Fibroblast of villous mesenchyme (primary cell): ENCODE measurements at regions not wholly inside any gene's neighbourhood (a gene's known extent, or its start where the extent isn't known, plus 50 kb on each side); places are given as distances from the start of the nearest gene placed in this dataset.

Experiments used
- DNase-seq: peaks from one replicate; pipeline ENCODE4 v3.0.0-alpha.2; 2010; ENCODE audit warnings: low read depth
- H3K4me3 ChIP-seq: 2 replicates; pipeline ENCODE4 v1.5.1; 2011; ENCODE audit warnings: low read depth, mild to moderate bottlenecking, low read length
- TF ChIP-seq, protein P1 (sequence below): IDR thresholded peaks from 2 replicates; pipeline ENCODE4 v1.5.1; 2012; ENCODE audit warnings: low read depth, mild to moderate bottlenecking, low read length; ENCODE audit not compliant: insufficient read depth

DNA sequence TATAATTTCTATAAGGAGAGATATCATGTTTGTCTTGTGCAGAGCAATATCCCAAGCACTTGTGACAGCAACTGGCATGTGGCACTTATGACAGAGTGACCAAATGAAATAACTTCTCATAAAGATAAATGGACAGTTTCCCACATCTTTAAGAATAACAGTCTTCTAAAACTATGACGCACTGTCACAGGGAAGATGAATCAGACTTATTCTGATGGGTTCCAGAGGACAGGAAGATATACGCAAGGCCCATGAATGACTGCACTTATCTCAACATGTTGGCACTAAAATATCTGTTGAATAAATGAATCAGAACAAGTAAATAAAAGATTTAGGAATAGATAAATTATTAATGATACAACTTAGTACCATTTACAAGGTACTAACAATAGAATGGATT, 465.8 kb upstream of the SYT1 start:
- DNase-seq, result no peak
- TF ChIP-seq, protein P1, sequence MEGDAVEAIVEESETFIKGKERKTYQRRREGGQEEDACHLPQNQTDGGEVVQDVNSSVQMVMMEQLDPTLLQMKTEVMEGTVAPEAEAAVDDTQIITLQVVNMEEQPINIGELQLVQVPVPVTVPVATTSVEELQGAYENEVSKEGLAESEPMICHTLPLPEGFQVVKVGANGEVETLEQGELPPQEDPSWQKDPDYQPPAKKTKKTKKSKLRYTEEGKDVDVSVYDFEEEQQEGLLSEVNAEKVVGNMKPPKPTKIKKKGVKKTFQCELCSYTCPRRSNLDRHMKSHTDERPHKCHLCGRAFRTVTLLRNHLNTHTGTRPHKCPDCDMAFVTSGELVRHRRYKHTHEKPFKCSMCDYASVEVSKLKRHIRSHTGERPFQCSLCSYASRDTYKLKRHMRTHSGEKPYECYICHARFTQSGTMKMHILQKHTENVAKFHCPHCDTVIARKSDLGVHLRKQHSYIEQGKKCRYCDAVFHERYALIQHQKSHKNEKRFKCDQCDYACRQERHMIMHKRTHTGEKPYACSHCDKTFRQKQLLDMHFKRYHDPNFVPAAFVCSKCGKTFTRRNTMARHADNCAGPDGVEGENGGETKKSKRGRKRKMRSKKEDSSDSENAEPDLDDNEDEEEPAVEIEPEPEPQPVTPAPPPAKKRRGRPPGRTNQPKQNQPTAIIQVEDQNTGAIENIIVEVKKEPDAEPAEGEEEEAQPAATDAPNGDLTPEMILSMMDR, result no peak
- H3K4me3 ChIP-seq, result no peak overlapping the region

DNA sequence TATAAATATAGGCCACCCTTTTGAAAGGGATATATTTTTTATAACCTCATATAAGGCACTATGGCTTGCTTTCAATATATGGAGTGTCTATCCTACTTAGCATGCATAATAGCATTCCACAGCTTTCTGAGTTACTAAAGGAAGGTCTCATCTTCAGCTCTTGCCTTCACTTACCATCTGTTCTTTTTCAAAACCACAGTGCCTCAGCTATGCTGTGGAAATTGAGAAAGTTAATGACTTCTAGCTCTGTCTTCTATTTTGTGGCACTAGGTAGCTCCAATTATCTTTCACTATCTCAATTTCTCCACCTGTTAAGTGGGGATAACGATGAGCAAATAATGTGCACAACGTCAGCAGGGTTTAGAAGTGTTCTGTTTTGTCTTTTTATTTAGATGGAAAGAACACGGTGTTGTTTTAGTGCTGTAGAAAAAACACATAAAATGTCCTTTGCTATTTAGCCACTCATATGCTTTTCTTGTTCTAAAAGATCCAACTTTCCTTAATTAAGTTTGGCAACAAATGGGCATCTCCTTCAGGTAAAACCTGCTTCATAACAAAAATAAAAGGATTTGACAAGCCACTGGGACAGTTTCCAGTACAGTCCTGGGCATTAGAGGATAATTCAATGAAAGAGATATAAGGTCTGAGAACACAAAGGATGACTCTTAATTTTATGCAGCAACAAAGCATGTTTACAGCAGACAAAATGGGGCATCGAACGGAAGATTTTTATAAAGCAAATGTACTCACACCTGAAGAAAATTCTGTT, 462.0 kb upstream of the SYT1 start:
- H3K4me3 ChIP-seq, result no peak overlapping the region
- TF ChIP-seq, protein P1, result no peak
- no peak for DNase-seq

DNA sequence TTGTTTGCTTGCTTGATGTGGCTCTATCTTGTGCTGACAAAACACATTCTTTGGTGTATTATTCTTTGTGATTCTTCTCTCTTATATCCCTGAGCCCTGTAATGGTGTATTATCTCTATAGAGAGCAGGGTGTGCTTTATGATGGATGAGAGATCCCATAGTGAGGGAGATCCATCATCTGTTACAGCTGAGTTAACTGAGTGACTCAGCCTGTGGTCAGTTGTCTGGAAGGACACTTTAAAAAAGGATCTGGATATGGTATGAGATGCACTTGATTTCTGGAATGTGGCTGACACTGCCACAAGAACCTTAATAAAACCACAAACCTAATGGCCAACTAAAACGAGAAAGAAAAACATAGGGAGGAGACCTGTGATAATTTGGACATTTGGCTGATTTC, 461.4 kb upstream of the SYT1 start:
- TF ChIP-seq, protein P1, result no peak
- H3K4me3 ChIP-seq, result no peak overlapping the region
- peak; percentile 18 for DNase-seq

DNA sequence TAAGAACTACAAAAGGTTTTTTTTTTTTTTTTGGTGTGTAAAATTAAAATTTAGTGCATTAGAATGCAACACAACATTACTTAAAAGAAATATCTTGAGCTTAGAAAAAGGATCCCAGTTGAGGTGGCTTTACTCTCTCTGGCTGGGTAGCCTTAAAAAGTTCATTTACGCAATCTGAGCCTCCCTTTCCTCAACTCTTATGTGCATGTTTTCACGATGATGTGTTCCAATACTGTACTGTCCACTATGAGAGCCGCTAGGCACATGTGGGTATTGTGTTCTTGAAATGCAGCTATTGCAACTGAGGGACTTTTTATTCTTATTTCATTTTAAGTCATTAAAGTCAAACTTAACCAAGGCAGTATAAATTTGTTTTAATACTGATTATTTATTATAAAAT, 460.9 kb upstream of the SYT1 start:
- peak; percentile 40 for DNase-seq
- H3K4me3 ChIP-seq, result no peak overlapping the region
- TF ChIP-seq, protein P1, result no peak

DNA sequence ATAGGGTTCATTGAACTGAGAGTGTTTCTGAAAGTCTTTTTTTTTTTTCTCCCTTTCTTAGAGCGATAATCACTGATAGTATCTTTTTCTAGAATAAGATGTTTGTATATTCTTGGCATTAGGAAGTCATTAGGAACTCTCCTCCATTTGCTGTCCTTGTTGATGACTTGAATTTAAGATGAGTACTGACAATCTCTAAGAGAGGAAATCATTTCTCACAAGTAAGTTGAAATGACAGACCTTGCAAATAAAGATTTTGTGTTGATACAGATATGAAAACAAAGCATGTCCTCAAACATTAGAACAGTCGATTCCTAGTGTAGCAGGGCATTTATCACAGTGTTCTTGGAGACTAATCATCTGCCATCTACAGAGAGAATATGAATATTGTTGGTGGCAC, 458.4 kb upstream of the SYT1 start:
- DNase-seq, result no peak
- no peak overlapping the region for H3K4me3 ChIP-seq
- TF ChIP-seq, protein P1, result no peak

DNA sequence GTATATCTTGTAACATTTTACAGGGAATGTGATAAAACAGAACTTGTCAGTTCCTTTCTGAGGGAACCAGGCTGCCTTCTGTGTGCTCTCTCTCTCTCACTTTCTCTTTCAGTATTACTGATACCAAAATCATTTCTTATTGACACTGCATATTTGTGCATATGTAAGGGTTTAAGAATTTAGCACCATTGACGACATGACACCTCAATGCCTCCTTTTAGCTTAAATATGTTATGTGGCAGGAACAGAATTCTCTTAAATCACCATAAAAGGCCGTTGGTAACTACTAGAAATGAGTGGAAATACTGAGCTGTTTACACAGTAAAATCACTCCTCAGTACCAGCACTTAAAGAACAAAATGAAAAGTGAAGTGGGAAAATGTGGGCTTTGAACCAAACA, 457.7 kb upstream of the SYT1 start:
- no peak overlapping the region for H3K4me3 ChIP-seq
- peak; percentile 6 for DNase-seq
- TF ChIP-seq, protein P1, result no peak

DNA sequence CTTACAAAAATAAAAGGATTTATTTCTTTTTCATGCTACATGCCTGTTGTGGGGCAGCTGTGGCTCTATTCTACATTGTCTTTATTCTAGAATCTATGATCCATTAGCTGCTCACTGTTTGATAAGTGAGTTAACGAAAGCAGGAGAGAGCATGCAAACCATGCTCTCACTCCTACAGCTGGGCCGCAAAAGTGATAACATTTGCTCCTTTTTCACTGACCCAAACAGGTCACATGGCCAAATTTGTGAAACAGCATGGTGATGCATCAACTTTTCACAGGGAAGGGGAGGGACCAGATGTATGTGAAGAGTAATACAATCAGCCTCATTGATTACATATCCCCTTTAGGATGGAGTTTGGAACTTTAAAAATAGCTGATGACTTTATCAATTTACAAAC, 456.9 kb upstream of the SYT1 start:
- TF ChIP-seq, protein P1, result no peak
- no peak for DNase-seq
- no peak overlapping the region for H3K4me3 ChIP-seq
